ENCODE measurements at regions not wholly inside any gene's neighbourhood (a gene's known extent, or its start where the extent isn't known, plus 50 kb on each side); places are given as distances from the start of the nearest gene placed in this dataset.
"Not testable (repeated sequence)": the region's sequence is repeated elsewhere in the genome, so short reads cannot be mapped to it uniquely, and the experiment has no call there.

DNA sequence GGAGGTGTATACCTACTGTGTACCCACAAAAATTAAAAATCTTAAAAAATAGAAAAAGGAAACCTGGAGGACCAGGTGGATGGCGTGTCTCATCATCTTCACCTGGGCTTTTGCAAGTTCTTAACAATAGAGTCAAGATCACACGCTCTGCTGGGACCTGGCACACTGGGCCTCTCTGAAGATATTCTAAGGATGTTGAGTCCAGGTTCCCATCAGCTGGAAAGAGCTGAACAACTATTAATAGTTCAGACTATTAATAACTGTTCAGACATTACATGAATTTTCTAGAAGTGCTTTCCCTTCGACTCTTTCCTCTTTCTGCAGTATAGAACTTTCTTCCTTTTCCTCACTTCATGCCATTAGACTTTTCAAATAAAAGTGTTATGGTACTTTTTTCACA is 320.2 kb upstream of the IL12A start:
- DNase-seq: no peak

DNA sequence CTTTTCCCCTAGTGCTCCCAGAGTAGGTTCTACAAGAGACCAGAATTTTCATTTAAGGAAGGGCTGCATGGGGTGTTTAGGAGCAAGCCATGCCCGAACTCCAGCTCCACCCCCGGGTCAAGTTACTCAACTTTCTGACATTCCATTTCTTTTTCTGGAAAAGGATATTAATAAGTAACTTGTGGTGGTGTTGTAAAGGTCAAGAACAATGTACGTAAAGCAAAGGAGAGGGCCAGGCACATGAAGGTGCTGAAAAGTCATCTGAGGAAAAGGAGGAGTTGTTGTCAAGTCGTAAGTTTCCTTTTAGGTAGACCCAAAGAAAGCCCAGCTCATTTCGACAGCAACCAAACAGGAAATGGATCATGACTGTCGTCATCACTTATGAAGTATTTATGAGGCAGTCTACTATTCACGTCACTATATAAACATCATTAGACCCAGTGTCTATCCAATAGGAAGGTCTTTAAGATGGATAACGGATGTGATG is 319.6 kb upstream of the IL12A start:
- DNase-seq: no peak

DNA sequence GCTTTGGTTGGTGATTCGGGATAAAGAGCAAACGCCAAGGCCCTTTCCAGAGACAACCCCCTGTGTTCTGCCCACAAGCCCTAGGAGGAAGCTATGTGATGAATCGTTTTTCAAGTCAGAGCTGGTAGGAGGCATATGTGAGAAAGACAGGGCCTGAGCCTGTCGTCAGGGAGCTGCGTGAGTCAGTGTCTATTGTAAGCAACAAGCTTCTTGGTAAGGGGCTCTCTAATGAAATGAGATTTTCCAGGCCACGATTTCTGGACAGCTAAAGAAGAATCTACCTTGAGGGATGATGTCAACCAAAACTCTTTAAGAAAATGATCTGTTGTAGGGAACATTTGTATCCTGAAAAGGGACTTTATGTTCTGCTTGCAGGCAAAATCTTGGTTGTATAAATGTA is 318.9 kb upstream of the IL12A start:
- DNase-seq: no peak

DNA sequence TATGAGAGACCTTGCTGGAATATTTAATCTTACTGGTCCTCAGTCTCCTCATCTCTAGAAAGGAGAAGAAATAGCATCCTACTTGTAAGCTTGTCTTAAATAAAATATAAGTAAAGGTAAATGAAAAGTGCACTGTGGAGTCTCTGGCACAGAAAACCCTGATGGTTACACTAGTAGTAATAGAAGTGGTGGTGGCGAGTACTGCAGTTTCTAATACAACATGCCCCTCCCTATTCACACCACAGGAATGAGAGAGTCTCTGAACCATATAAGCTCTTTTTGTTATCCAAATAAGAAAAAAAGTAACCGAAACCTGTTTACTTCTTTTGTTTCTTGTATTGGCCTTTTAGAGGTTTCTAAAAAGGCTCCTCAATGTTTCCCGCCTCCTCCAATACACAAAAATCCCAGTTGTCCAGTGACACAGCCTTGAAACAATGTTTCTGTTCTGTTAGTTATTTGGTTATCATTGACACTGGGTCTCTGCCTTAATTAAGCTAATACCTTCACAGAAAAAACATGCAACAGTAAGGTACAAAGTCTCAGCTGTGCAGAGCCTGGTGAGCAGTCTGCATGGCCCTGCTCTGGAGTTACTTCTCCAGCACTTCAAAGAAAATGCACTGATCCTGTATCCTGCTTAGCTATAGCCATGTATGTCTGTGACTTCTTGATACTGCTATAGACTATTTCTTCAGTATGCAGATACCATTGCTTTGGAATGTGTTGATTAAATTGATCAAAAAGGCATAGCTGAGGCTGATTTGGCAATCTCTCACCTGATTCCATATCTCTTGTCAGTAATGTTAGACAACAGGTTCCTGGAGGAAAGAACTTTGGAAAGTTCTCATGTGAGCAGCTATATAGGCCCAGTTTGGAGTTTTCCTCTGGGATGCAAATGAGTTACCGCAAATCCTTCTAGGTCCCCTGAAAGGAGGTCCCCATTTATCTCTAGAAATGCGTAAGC is 315.6 kb upstream of the IL12A start:
- DNase-seq: no peak

DNA sequence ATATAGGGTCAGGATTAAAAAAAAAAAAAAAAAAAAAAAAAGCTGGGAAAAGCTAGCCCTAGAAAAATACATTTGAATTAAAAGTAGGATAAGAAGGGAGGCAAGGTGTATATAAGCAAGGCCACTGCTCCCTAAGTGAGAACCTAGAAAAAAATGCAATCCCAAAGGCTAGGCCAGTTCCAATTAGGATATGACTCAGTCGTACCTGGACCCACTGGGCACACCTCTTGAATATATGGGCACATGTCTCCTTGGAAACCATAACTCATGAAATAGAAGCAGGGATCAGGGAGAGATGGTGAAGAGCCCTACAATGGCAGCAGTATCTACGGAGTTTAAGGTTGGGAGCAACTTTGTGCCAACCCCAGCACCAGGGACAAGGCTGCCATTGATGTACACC is 314.1 kb upstream of the IL12A start:
- no peak for DNase-seq

DNA sequence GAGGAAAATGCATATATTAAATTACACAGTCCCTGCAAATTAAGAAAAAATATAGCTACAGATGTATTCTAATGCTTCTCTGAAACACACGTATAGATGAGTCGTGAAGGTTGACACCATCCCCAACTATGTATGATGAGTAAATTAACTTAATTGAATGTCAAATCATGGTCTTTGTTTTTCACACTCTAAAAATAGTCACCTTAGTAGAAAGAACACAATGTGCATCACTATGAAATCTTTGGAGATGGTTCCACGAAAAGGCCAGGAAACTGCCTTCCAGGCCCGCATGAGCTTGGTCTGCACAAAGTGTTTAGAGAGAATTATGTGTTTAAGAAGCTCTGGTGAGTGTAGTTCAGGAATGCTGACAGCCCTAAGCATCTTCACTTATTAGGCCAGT is 313.4 kb upstream of the IL12A start:
- no peak for DNase-seq

DNA sequence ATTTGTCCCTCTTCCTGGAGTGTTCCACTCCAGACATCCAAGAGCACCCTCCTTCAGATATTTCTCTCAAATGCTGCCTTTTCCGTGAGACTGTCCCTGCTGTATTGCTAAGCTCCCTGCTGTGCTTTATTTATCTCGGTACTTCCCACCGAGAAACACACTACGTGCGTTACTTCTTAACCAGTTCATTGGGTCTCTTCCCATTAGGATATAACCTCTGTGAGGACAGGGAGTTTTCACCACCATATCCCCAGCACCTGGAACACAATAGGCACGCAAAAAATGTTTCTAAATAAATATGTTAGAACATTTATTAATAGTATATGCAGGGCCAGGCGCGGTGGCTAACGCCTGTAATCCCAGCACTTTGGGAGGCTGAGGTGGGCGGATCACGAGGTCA is 308.7 kb upstream of the IL12A start:
- DNase-seq: no peak

GRCh38 chr3:159681717-159682116 is 306.9 kb upstream of the IL12A start:
- not testable (repeated sequence) for DNase-seq

DNA sequence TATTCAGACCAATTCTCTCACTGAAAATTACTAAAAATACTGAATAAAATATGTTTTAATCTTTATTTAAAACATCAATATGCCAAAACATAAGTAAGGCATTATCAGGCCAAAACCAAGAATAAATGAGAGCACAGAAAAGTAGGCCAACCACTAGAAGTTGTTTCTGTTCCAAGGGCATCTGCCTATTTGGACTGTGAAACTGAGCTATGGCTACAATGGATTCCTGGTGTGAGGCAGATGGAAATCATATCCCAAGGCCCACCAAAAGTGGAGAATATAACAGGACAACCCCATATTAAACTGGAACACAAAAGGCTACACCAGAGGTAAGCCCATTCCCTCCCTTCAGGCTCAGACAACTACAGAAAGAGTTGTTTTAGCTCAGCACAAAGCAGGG is 302.8 kb upstream of the IL12A start:
- DNase-seq: no peak

DNA sequence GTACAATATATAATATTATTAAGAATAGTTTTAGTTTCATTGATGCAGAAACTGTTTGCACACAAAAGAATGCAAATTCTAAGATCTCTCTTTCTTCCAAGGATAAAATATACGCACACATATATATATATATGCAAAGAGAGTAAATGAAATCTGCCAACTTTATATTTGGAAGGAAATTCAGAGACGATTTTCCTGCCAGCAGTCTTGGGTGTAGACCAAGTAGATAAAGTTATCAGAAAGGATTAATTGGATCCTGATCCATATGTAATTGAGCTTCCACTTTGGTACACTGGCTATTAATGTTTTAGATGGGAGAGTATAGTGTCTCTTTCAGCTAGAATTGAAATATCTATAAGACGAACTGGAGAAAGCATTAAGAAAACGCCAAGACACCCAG is 295.4 kb upstream of the IL12A start:
- DNase-seq: no peak

- no peak for DNase-seq
Measured at GRCh38 chr3:159711560-159712333, 276.9 kb upstream of the IL12A start.

DNA sequence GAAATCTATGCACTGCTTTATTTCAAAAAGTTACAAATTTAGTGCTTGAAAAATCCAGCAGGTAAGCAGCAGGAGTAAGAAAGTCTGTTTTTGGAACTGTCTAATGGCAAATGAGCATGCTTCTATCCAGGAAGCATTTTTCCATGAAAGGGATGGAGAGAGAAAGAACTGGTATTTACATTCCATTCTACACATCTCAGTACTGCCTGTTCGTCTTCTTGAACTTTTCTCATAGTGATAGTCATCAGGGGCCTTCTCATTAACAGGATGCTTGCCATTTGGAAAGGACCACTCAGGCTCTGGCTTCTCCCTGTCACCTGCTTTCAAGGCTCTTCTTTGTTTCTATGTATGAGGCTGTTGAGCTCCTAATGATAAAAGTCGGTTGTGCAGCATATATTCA is 267.3 kb upstream of the IL12A start:
- no peak for DNase-seq

- DNase-seq: no peak
Measured at GRCh38 chr3:159723295-159723694, 265.3 kb upstream of the IL12A start.

- no peak for DNase-seq
Measured at GRCh38 chr3:159724627-159725026, 264.0 kb upstream of the IL12A start.

DNA sequence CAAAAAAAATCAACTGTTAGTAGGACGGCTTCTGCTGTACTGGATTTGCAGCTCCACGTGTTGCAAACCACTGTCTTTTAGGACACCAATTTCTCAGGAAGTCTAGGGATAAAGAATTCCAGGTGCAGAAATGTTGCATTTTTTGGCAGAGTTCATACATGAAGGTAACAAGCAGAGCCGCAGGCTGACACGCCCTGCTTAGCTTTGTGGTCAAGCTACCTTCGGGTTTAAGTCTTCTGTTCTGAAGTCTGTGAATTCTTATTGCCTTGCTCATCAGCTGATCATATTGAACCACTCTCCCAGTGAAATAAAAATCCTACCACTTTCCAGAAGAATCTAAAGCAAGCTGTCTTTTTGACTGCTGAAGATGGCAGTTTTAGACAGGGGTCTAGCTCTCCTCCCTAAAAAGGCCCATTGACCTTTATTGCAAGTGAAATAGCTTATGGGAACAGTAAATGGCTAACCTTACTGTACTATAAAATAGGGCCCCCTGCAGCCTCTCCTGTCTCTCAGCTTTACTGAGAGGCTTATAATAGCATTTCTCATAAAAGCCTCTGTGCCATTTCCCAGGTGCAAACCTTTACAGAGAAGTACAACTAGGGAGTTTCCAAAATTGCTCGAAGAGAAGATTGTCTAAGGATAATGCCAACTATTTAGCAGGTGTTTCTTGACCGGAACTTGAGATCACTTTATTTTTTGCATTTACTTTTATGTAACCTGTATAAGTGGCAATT is 262.2 kb upstream of the IL12A start:
- DNase-seq: no peak

DNA sequence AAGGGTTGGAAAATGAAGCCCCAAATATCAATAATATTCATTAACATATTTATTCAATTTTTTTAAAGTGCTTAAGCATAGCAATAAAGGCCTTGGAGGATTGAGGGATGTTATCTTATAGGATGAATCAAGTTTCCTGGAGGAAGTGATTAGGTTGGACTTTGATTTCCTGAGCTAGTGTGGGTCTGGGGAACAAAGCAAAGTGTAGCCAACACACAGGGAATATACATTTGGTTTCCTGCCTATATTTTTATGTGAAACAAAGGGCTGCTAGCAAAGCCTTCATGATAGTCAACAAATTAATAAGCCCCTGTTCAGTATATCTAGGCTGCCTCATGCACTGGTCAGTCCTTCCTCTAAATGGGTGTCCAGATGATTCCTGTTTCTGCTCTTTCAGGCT is 261.1 kb upstream of the IL12A start:
- no peak for DNase-seq

DNA sequence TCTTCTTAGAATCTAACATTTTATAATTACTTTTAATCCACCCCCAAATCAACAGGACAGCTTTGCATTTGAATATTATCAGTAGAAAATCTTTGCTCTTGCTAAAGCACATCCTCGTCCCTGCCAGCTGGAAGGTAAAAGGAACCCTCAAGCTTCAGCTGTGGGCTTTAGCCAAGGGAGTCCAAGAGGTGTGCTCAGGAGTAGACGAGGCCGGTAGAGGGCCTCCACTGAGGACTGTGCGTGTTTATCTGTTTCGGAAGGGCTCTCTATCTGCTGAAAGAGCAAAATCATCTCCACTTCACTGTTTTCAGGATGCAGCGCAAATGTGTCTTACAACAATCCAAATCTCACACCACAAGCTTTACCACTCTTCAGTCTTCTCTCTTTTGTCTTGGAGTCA is 257.4 kb upstream of the IL12A start:
- no peak for DNase-seq

DNA sequence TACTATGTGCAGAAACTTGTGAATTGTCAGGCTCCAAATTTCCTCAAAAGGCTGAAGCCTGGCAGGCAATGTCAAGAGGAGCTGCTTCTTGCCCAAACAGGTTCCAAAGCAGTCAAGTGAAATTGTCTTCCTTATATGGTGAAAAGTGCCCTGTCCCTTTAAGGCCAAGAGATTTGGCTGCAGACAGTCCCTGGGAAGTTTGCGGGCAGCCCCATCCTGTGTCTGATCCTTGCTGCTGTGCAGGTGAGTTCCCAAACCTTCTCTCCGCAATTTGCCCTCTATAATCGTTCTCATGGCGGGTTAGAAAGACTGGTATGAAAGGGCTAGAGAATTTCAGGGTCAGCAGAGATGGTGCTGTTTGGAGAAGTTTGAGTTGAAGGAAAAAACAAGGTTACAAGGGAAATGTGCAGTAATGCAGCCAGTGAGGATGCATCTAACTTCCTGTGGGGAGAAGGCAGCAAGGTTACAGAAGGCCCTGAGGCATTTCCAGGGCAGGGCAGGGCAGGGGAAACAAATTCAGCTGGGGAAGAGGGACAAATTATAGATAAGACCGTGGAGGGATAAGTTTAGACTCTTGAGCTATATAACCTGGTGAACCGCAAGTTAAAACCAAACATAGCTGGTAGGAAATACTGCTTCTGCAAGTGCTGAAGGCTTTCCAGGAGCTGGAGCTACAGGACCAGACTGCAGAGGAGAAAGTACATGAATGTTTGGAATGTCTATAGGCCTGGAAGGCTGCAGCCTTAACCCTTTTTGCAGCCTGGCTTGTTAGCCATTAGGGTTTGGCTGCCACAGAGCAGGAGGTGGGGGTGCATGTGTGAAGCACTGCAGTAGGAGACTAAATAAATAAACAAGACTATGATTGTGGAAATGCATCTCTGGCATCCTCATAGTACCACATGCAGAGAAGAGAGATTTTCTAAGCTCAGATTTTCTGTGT is 256.2 kb upstream of the IL12A start:
- no peak for DNase-seq

GRCh38 chr3:159733194-159733860 is 255.3 kb upstream of the IL12A start:
- no peak for DNase-seq

DNA sequence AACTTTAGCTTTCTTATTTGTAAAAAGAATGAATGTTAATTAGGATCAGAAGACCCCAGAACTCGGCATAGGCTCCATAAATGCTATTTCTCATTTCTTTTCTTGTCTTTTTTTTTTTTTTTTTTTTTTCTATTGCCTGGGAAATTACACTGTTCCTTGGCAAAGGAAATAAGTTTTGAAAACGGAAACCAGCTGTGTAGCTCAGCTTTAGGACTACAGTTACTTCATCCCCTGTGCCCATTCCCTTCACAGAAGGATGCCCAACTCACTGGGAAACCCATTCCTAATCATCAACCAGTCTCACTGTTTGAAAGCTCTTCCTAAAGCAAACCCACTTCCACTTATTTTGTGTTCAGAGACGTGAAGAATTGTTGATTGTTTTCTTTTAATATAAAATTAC is 254.0 kb upstream of the IL12A start:
- no peak for DNase-seq

- no peak for DNase-seq
Measured at GRCh38 chr3:159739166-159739565, 249.5 kb upstream of the IL12A start.

- no peak for DNase-seq
Measured at GRCh38 chr3:159739969-159740368, 248.7 kb upstream of the IL12A start.
